ENCODE measurements at regions not wholly inside any gene's neighbourhood (a gene's known extent, or its start where the extent isn't known, plus 50 kb on each side); places are given as distances from the start of the nearest gene placed in this dataset.
"Not testable (repeated sequence)": the region's sequence is repeated elsewhere in the genome, so short reads cannot be mapped to it uniquely, and the experiment has no call there.

DNA sequence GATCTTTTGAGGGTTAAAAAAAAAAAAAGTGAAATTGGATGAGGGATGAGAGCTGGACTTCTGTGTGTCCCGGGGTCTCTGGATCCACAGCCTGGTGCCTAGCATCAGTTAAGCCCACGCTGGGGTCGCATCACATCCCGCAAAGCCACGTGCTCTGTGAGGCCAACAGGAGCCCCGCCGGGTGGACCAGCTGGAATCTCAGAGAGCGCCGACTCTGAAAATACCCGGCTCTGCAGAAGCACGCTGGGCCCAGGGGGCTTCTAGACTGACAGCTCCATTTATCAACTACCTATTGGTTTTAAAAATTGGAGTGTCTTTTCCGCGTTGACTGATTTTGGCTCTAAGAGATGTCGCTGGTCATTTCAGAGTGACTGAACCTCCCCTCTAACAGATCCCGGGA lies 164.1 kb upstream of the PLGLB2 start:
- TF ChIP-seq, protein P1, sequence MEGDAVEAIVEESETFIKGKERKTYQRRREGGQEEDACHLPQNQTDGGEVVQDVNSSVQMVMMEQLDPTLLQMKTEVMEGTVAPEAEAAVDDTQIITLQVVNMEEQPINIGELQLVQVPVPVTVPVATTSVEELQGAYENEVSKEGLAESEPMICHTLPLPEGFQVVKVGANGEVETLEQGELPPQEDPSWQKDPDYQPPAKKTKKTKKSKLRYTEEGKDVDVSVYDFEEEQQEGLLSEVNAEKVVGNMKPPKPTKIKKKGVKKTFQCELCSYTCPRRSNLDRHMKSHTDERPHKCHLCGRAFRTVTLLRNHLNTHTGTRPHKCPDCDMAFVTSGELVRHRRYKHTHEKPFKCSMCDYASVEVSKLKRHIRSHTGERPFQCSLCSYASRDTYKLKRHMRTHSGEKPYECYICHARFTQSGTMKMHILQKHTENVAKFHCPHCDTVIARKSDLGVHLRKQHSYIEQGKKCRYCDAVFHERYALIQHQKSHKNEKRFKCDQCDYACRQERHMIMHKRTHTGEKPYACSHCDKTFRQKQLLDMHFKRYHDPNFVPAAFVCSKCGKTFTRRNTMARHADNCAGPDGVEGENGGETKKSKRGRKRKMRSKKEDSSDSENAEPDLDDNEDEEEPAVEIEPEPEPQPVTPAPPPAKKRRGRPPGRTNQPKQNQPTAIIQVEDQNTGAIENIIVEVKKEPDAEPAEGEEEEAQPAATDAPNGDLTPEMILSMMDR (IDR thresholded peaks at IDR 0.05 in 8 of 11, conservative IDR thresholded peaks at IDR 0.05 in 3 of 11) = not testable (repeated sequence)
- not testable (repeated sequence) for TF ChIP-seq POLR2AphosphoS5 (IDR thresholded peaks at IDR 0.05)

All from spleen (tissue), 7 donors.